ENCODE measurements at regions not wholly inside any gene's neighbourhood (a gene's known extent, or its start where the extent isn't known, plus 50 kb on each side); places are given as distances from the start of the nearest gene placed in this dataset.

DNA sequence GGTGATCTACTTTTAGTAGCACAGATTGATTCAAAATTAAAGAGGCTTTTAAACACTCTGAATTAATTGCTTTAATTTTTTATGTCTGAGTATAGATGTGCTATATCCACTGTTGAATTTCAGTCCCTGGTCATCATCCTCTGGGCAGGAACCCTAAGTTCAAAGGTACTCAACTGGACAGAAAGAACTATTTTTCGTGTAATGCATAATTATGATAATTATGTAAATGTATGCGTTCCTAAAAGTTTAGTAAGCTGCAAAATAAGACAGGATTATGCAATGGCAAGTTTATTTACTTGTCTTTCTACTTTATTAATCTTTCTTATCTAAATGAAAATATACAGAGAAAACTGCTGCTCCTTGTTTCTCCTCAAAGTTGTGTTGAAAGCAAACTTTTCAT is 690.1 kb upstream of the MAN1A1 start:
- Histone ChIP-seq H3K4me1 (ENCODE audit: control insufficient read depth, insufficient read depth, low read length) (no peaks in the 10 kb centered on the region), H3K36me3 (ENCODE audit: control insufficient read depth, insufficient read depth, low read length) (no peaks in the 10 kb centered on the region), H3K9me3 (ENCODE audit: control insufficient read depth, low read length) (no peaks in the 10 kb centered on the region), H3K27me3 (ENCODE audit: control insufficient read depth, insufficient read depth, low read length, poor library complexity, severe bottlenecking) (no peaks in the 10 kb centered on the region), H3K4me3 (ENCODE audit: low read length) (no peak overlapping the region), H3K27ac (ENCODE audit: low read depth, low read length) (no peak overlapping the region), H3K9ac (ENCODE audit: extremely low read depth, low read length, poor library complexity, severe bottlenecking) (no peak overlapping the region)
- Mint-ChIP-seq H3K4me1 (no peaks in the 10 kb centered on the region), H3K27ac (no peak overlapping the region), H3K4me3 (no peak overlapping the region), H3K9me3 (no peaks in the 10 kb centered on the region), H3K36me3 (ENCODE audit: low read depth) (no peaks in the 10 kb centered on the region), H3K27me3 (ENCODE audit: insufficient read depth) (no peaks in the 10 kb centered on the region)
- DNase-seq: no peak
- WGBS, 2 experiments (ENCODE audit: insufficient coverage in 1 of 2, insufficient read length in 1 of 2): 74% methylated on average over 2 of the region's 2 CpGs; no CpG with 5 or more reads in 1 of the 2 experiments
- TF ChIP-seq, protein P1, sequence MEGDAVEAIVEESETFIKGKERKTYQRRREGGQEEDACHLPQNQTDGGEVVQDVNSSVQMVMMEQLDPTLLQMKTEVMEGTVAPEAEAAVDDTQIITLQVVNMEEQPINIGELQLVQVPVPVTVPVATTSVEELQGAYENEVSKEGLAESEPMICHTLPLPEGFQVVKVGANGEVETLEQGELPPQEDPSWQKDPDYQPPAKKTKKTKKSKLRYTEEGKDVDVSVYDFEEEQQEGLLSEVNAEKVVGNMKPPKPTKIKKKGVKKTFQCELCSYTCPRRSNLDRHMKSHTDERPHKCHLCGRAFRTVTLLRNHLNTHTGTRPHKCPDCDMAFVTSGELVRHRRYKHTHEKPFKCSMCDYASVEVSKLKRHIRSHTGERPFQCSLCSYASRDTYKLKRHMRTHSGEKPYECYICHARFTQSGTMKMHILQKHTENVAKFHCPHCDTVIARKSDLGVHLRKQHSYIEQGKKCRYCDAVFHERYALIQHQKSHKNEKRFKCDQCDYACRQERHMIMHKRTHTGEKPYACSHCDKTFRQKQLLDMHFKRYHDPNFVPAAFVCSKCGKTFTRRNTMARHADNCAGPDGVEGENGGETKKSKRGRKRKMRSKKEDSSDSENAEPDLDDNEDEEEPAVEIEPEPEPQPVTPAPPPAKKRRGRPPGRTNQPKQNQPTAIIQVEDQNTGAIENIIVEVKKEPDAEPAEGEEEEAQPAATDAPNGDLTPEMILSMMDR (conservative IDR thresholded peaks at IDR 0.05): no peak

DNA sequence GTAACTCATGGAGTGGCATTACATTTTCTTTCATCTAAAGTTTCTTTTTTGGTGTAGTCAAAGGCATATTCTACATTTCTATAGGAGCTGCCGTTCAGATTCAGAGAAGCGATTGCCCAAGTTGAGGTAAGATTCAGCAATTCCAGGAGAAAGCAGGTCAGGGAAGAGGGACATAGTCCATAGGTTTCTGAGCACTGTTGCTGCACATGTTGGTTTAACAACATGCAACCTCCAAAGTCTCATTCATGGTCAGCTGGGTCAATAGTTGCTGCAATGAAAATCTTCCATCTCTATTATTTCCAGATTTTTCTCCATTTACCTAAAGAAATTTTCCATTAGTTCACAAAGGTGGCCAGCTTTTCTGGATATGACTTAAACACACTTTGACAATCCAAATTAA is 682.3 kb upstream of the MAN1A1 start:
- Histone ChIP-seq H3K9ac (ENCODE audit: extremely low read depth, low read length, poor library complexity, severe bottlenecking) (no peak overlapping the region), H3K36me3 (ENCODE audit: control insufficient read depth, insufficient read depth, low read length) (no peaks in the 10 kb centered on the region), H3K4me3 (ENCODE audit: low read length) (no peak overlapping the region), H3K27me3 (ENCODE audit: control insufficient read depth, insufficient read depth, low read length, poor library complexity, severe bottlenecking) (no peaks in the 10 kb centered on the region), H3K27ac (ENCODE audit: low read depth, low read length) (no peak overlapping the region), H3K4me1 (ENCODE audit: control insufficient read depth, insufficient read depth, low read length) (no peaks in the 10 kb centered on the region), H3K9me3 (ENCODE audit: control insufficient read depth, low read length) (no peaks in the 10 kb centered on the region)
- TF ChIP-seq, protein P1 (conservative IDR thresholded peaks at IDR 0.05): no peak
- no peak overlapping the region for H3K27ac Mint-ChIP-seq
- no peaks in the 10 kb centered on the region for H3K36me3 Mint-ChIP-seq (ENCODE audit: low read depth)
- no peak for DNase-seq
- 89 to 100% methylated on average over 1 to 2 of the region's 2 CpGs for WGBS, 2 experiments (ENCODE audit: insufficient coverage in 1 of 2, insufficient read length in 1 of 2)
- no peak overlapping the region for H3K4me3 Mint-ChIP-seq
- no peaks in the 10 kb centered on the region for H3K4me1 Mint-ChIP-seq
- no peaks in the 10 kb centered on the region for H3K27me3 Mint-ChIP-seq (ENCODE audit: insufficient read depth)
- no peaks in the 10 kb centered on the region for H3K9me3 Mint-ChIP-seq

DNA sequence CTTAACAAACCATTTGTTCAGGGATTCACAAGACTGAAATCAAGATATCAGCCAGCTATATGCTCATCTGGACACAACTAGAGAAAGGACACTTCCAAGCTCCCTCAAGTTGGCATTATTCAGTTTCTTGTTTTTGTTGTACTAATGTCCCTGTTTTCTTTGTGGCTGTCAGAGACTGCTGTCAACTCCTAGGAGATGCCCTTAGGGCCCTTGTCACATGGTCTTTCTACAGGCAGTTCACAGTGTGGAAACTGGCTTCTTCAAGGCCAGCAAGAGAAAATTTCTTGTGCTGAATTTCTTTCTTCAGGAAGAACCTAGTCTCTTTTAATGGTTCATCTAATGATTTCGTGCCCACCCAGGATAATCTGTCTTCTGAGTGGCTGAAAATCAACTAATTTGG is 677.2 kb upstream of the MAN1A1 start:
- Mint-ChIP-seq H3K27me3 (ENCODE audit: insufficient read depth) (no peaks in the 10 kb centered on the region), H3K4me1 (peaks cover 2% of the 10 kb centered on the region)

More for the DNA sequence above, 677.2 kb upstream of the MAN1A1 start:
- Histone ChIP-seq H3K4me1 (ENCODE audit: control insufficient read depth, insufficient read depth, low read length) (no peaks in the 10 kb centered on the region), H3K27me3 (ENCODE audit: control insufficient read depth, insufficient read depth, low read length, poor library complexity, severe bottlenecking) (no peaks in the 10 kb centered on the region), H3K27ac (ENCODE audit: low read depth, low read length) (no peak overlapping the region), H3K36me3 (ENCODE audit: control insufficient read depth, insufficient read depth, low read length) (no peaks in the 10 kb centered on the region), H3K4me3 (ENCODE audit: low read length) (no peak overlapping the region), H3K9ac (ENCODE audit: extremely low read depth, low read length, poor library complexity, severe bottlenecking) (no peak overlapping the region), H3K9me3 (ENCODE audit: control insufficient read depth, low read length) (no peaks in the 10 kb centered on the region)
- no peak overlapping the region for H3K27ac Mint-ChIP-seq
- no peaks in the 10 kb centered on the region for H3K36me3 Mint-ChIP-seq (ENCODE audit: low read depth)
- no peaks in the 10 kb centered on the region for H3K9me3 Mint-ChIP-seq
- no peak overlapping the region for H3K4me3 Mint-ChIP-seq
- 86% methylated on average over 1 of the region's 1 CpG; no CpG with 5 or more reads in 1 of the 2 experiments for WGBS, 2 experiments (ENCODE audit: insufficient coverage in 1 of 2, insufficient read length in 1 of 2)
- no peak for DNase-seq
- TF ChIP-seq, protein P1 (conservative IDR thresholded peaks at IDR 0.05): no peak
